Retinal pigment epithelial cell (primary cell): ENCODE measurements at regions not wholly inside any gene's neighbourhood (a gene's known extent, or its start where the extent isn't known, plus 50 kb on each side); places are given as distances from the start of the nearest gene placed in this dataset.

Source experiments
- DNase-seq: peaks from one replicate; pipeline ENCODE4 v3.0.0-alpha.2; 2010; ENCODE audit warnings: low read depth
- H3K4me3 ChIP-seq: 2 replicates; pipeline ENCODE4 v1.5.1; 2011; ENCODE audit warnings: mild to moderate bottlenecking, low read length, control low read depth, moderate library complexity
- TF ChIP-seq, protein P1 (sequence below): conservative IDR thresholded peaks from 2 replicates; pipeline ENCODE4 v1.5.1; 2011; ENCODE audit warnings: low read depth, low read length, control low read depth, inconsistent platforms

DNA sequence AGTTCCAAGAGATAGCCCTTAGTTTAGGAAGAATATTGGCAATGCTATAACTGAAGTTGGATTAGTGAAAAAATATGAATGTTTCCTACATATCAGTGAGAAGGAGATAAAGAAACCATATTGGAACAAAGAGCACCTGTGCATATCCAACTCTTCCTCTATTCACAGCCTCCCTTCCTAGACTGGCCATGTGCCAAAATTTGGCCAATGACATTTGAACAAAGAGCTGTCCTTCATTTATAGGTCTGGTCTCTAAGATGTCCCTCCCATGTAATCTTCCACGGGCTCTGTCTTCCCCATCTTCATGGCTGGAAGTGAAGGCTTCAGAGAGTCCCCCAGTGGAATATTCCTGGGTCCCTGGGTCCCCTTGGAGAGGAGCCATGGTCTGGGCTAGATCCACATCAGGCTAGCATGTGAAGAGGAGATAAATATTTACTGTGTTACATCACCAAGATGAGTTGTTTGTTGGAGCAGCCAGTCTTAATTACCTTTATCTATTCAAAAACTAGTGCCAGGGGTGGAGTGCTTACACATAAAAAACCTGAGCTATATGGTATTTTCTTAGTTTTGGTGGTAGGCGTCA is 190.0 kb upstream of the S1PR3 start:
- TF ChIP-seq, protein P1, sequence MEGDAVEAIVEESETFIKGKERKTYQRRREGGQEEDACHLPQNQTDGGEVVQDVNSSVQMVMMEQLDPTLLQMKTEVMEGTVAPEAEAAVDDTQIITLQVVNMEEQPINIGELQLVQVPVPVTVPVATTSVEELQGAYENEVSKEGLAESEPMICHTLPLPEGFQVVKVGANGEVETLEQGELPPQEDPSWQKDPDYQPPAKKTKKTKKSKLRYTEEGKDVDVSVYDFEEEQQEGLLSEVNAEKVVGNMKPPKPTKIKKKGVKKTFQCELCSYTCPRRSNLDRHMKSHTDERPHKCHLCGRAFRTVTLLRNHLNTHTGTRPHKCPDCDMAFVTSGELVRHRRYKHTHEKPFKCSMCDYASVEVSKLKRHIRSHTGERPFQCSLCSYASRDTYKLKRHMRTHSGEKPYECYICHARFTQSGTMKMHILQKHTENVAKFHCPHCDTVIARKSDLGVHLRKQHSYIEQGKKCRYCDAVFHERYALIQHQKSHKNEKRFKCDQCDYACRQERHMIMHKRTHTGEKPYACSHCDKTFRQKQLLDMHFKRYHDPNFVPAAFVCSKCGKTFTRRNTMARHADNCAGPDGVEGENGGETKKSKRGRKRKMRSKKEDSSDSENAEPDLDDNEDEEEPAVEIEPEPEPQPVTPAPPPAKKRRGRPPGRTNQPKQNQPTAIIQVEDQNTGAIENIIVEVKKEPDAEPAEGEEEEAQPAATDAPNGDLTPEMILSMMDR: no peak
- no peak overlapping the region for H3K4me3 ChIP-seq
- no peak for DNase-seq

DNA sequence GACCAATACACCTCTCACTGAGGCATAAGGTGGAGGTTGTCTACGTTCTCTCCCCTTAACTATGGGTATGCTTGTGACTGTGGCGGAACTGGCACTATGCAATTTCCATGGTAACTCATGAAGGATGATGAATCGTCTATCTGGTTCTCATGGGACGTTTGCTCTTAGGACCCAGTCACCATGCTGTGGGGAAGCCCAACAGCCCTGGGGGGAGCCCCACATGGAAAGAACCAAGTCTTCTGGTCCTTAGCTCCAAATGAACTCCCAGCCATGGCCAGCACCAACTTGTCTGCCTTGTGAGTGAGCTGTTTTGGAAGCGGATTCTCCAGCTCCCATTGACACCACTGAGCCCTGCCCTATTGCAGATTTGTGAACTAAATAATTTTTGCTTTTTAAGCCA is 188.7 kb upstream of the S1PR3 start:
- TF ChIP-seq, protein P1: no peak
- H3K4me3 ChIP-seq: no peak overlapping the region
- no peak for DNase-seq

DNA sequence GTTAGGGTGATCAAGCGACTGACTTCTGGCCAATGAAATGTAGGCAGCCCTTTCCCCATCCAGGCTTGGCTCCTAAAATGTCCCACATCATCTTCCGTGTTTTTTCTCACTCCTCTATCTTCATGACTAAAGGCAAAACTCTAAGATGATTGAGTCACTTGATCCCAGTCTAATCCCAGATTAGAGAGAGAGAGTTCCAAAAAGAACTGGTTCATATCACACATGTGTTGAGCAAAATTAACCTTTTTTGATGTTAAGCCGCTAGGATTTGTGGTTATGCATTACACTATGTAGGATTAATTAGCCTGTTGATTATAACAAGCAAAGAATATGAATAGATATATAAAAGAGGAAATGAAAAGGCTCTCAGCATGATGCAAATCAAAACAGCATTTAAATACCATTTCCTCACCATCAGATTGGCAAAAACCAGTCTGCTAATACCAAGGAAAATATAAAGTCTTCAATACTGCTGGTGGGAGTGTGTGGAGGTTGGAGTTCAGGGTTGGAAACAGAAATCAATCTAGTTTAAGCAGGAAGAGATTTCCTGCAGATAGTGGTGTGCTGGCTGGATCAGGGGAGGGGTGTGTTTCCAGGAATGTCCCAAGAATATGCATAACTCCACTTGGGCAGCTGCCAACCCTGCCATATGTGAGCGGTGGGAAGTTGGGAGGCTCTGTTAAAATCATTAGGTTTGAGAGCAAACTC is 187.6 kb upstream of the S1PR3 start:
- DNase-seq: peak; percentile 65
- TF ChIP-seq, protein P1: no peak
- H3K4me3 ChIP-seq: no peak overlapping the region

DNA sequence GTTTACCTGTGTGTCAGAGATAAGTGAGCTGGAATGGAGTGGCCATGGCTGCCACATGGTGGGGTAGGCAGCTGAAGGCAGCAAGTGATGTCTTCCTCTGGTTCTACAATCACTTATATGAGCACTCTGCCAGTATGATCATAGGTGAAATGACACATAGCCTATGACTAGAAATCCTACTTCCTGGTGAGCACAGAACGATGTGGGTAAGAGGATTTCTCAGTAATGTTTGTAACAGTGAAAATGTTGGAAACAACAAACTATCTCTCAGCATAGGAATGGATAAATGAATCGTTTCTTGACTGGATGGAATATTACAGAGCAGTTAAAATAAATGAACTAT is 187.0 kb upstream of the S1PR3 start:
- DNase-seq: no peak
- TF ChIP-seq, protein P1: no peak
- no peak overlapping the region for H3K4me3 ChIP-seq

DNA sequence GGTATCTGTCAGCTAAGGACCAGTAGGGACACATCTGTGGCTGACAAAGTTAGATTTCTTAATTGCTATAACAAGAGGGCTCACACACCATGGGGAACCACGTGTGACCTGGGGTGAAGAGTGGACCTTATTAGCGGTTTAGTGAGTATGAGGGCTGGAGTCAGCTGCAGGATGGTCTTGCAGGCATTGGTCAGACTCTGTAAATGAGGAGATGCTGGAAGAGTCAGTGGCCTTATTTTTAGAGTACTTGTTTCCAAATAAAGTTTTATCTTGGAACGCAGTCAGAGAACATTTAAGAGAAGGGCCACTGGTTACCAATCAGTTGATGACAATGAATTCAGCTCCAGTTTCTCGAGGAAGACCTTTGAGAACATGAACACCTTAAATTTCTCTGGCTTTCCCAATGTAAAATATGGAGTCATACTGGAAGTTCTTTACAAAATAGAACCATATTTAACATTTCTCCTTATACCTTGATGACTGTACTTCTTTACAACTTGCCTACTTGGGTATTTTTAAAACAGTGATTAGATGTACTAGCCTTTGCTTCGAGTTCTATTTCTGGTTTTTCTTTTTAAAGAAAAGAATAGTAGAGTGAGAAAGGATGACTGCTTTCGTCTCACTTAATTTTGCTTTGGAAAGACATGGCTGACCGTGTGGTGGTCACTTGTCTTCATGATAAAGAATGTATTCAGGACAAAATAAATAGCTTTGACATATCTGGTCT is 185.9 kb upstream of the S1PR3 start:
- DNase-seq: no peak
- TF ChIP-seq, protein P1: no peak
- H3K4me3 ChIP-seq: no peak overlapping the region

DNA sequence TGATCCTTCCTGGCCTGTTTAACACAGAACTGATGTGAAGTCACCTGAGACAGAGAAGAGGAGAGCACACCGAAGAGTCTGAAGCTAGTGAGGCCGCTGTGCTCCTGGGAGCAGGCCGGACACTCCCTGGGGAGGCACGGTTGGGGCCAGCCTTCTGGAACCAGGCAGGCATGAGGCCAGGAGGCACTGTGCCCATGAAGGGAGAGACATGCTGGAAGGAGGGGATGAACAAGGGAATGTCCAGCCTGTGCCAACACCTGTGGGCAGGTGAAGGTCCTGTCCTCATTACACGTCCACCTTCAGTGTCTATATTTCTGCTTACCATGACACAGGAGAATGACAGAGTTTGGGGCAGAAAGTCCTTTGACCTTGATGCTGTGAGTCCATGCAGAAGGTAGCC is 183.8 kb upstream of the S1PR3 start:
- TF ChIP-seq, protein P1: no peak
- no peak for DNase-seq
- H3K4me3 ChIP-seq: no peak overlapping the region
